Right atrium auricular region (tissue), 2 donors: ENCODE measurements at regions not wholly inside any gene's neighbourhood (a gene's known extent, or its start where the extent isn't known, plus 50 kb on each side); places are given as distances from the start of the nearest gene placed in this dataset.

ENCODE experiments used
- DNase-seq: peaks from one replicate; pipeline ENCODE4 v3.0.0-alpha.2; 2019; ENCODE audit warnings: low spot score
- H3K27ac ChIP-seq, 2 donors: fragments of 200-600 bp; sonication (generic); 1 replicate in 1 of 2; 2 replicates in 1 of 2; pipeline ENCODE4 v1.5.1; 2016 to 2019
- H3K27me3 ChIP-seq, 2 donors: fragments of 200-600 bp; sonication (generic); one replicate each; pipeline versions ENCODE4 v1.5.1 to v1.6.0; 2017 to 2019
- H3K36me3 ChIP-seq: fragments of 200-600 bp; sonication (generic); one replicate; pipeline ENCODE4 v1.5.1; 2016
- H3K4me1 ChIP-seq, 2 donors: fragments of 200-600 bp; sonication (generic); one replicate each; pipeline versions ENCODE4 v1.5.1 to v1.6.0; 2017 to 2019
- H3K4me3 ChIP-seq, 2 donors: fragments of 200-600 bp; sonication (generic); 1 replicate in 1 of 2; 2 replicates in 1 of 2; pipeline ENCODE4 v1.5.1; 2017 to 2019; ENCODE audit warnings: mild to moderate bottlenecking in 1 of 2, moderate library complexity in 1 of 2
- H3K9me3 ChIP-seq, 2 donors: fragments of 200-600 bp; sonication (generic); one replicate each; pipeline ENCODE4 v1.5.1; 2019
- CTCF ChIP-seq, 2 donors: fragments of 200-600 bp; sonication (generic); IDR thresholded peaks; one replicate each; pipeline ENCODE4 v1.5.1; 2019; ENCODE audit warnings: antibody characterized with exemption in 2 of 2

GRCh38 chr2:15703365-15703869 is 111.7 kb downstream of the DDX1 start:
- DNase-seq = no peak
- no peak overlapping the region for H3K4me3 ChIP-seq
- H3K36me3 ChIP-seq = no peaks in the 10 kb centered on the region
- H3K27me3 ChIP-seq = no peaks in the 10 kb centered on the region
- no peak for TF ChIP-seq CTCF (IDR thresholded peaks at IDR 0.05)
- H3K9me3 ChIP-seq = no peaks in the 10 kb centered on the region
- peak overlapping the region in 1 of 2 donors; percentile 61 for H3K27ac ChIP-seq
- peaks cover 0 to 8% of the 10 kb centered on the region in 2 donors for H3K4me1 ChIP-seq

- DNase-seq = no peak
- H3K27me3 ChIP-seq = no peaks in the 10 kb centered on the region
- no peak overlapping the region for H3K4me3 ChIP-seq
- TF ChIP-seq CTCF (IDR thresholded peaks at IDR 0.05) = no peak
- no peaks in the 10 kb centered on the region for H3K36me3 ChIP-seq
- H3K9me3 ChIP-seq = no peaks in the 10 kb centered on the region
- H3K27ac ChIP-seq = peak overlapping the region; percentile 14 to 61
- H3K4me1 ChIP-seq = peaks cover 0 to 16% of the 10 kb centered on the region in 2 donors
These were observed 112.6 kb downstream of the DDX1 start for GRCh38 chr2:15704086-15704787.

- DNase-seq = no peak
- Histone ChIP-seq H3K4me1 (peaks cover 0 to 20% of the 10 kb centered on the region in 2 donors), H3K9me3 (no peaks in the 10 kb centered on the region), H3K4me3 (no peak overlapping the region), H3K27me3 (no peaks in the 10 kb centered on the region), H3K36me3 (no peaks in the 10 kb centered on the region), H3K27ac (peak overlapping the region in 1 of 2 donors; percentile 61)
- TF ChIP-seq CTCF (IDR thresholded peaks at IDR 0.05) = no peak
These were observed 113.1 kb downstream of the DDX1 start for GRCh38 chr2:15704788-15705115.

- Histone ChIP-seq H3K4me1 (peaks cover 0 to 20% of the 10 kb centered on the region in 2 donors), H3K4me3 (no peak overlapping the region), H3K27me3 (no peaks in the 10 kb centered on the region), H3K27ac (no peak overlapping the region), H3K36me3 (no peaks in the 10 kb centered on the region), H3K9me3 (no peaks in the 10 kb centered on the region)
- no peak for TF ChIP-seq CTCF (IDR thresholded peaks at IDR 0.05)
- DNase-seq = no peak
These were observed 113.6 kb downstream of the DDX1 start for GRCh38 chr2:15705310-15705709.

GRCh38 chr2:15705839-15706386 is 114.2 kb downstream of the DDX1 start:
- Histone ChIP-seq H3K27ac (no peak overlapping the region), H3K36me3 (no peaks in the 10 kb centered on the region), H3K9me3 (no peaks in the 10 kb centered on the region), H3K4me3 (no peak overlapping the region), H3K4me1 (peaks cover 0 to 20% of the 10 kb centered on the region in 2 donors), H3K27me3 (no peaks in the 10 kb centered on the region)
- no peak for DNase-seq
- TF ChIP-seq CTCF (IDR thresholded peaks at IDR 0.05) = no peak
